PC-3 (cell line): ENCODE measurements at regions not wholly inside any gene's neighbourhood (a gene's known extent, or its start where the extent isn't known, plus 50 kb on each side); places are given as distances from the start of the nearest gene placed in this dataset.

ENCODE experiments used
- ATAC-seq: fragments of 200-7000 bp; cut with Tn5 transposase; 2 replicates; pipeline ENCODE4 v1.9.1; 2020; ENCODE audit warnings: mild to moderate bottlenecking, moderate library complexity
- BruUV-seq: library from RNA; stranded (reverse); fragments of 400-500 nt; replicated peaks from 2 replicates; lab custom pipeline; 2021; lab: Mats Ljungman, UMichigan
- CTCF ChIA-PET: fragments of 300-600 bp; sonication (Branson Sonifier 250); formaldehyde crosslinking; loops from one replicate; lab custom pipeline; 2022; ENCODE audit warnings: antibody characterized with exemption; lab: Charles Lee
- POLR2A ChIA-PET: fragments of 300-600 bp; sonication (Branson Sonifier 250); formaldehyde crosslinking; loops from one replicate; lab custom pipeline; 2022; ENCODE audit warnings: antibody characterized with exemption; ENCODE audit not compliant: unreplicated experiment; lab: Charles Lee
- DNase-seq: peaks from one replicate; pipeline ENCODE4 v3.0.0-alpha.2; 2015
- H2AFZ ChIP-seq: fragments of 300-600 bp; sonication (generic); 2 replicates; pipeline ENCODE4 v1.6.0; 2016; ENCODE audit warnings: antibody characterized with exemption, low read length
- H3F3A ChIP-seq: fragments of 300-600 bp; sonication (generic); one replicate; pipeline ENCODE4 v1.6.0; 2017; ENCODE audit warnings: antibody characterized with exemption, low read length, control low read depth, mild to moderate bottlenecking; ENCODE audit not compliant: unreplicated experiment
- H3K27ac ChIP-seq: fragments of 300-600 bp; sonication (generic); 2 replicates; pipeline ENCODE4 v1.5.1; 2016; ENCODE audit warnings: mild to moderate bottlenecking, low read length
- H3K27me3 ChIP-seq: fragments of 300-600 bp; sonication (generic); 2 replicates; pipeline ENCODE4 v1.6.1; 2016; ENCODE audit warnings: low read length, mixed read lengths
- H3K36me3 ChIP-seq: fragments of 300-600 bp; sonication (generic); 2 replicates; pipeline ENCODE4 v1.6.1; 2016; ENCODE audit warnings: low read depth, mixed run types, low read length, mixed read lengths
- H3K4me1 ChIP-seq: fragments of 300-600 bp; sonication (generic); 2 replicates; pipeline ENCODE4 v1.5.1; 2016; ENCODE audit warnings: low read length; ENCODE audit not compliant: insufficient read depth
- H3K4me2 ChIP-seq: fragments of 300-600 bp; sonication (generic); 2 replicates; pipeline ENCODE4 v1.6.0; 2016; ENCODE audit warnings: low read length
- H3K4me3 ChIP-seq: fragments of 300-600 bp; sonication (generic); 2 replicates; pipeline ENCODE4 v1.5.1; 2016; ENCODE audit warnings: mild to moderate bottlenecking, low read length, mixed read lengths
- H3K79me2 ChIP-seq: fragments of 300-600 bp; sonication (generic); 2 replicates; pipeline ENCODE4 v1.6.1; 2017; ENCODE audit warnings: low read length, mixed read lengths
- H3K9ac ChIP-seq: fragments of 300-600 bp; sonication (generic); 2 replicates; pipeline ENCODE4 v1.6.0; 2016; ENCODE audit warnings: mild to moderate bottlenecking, low read length
- H3K9me2 ChIP-seq: fragments of 300-600 bp; sonication (generic); replicated peaks from 2 replicates; pipeline ENCODE4 v1.6.1; 2016; ENCODE audit warnings: mixed run types, low read length, mixed read lengths
- H3K9me3 ChIP-seq: fragments of 300-600 bp; sonication (generic); 2 replicates; pipeline ENCODE4 v1.6.1; 2016; ENCODE audit warnings: low read length, mixed read lengths
- H4K20me1 ChIP-seq: fragments of 300-600 bp; sonication (generic); 2 replicates; pipeline ENCODE4 v1.6.1; 2016; ENCODE audit warnings: low read length, mixed read lengths
- CTCF ChIP-seq: fragments of 300-600 bp; sonication (generic); conservative IDR thresholded peaks from 2 replicates; pipeline ENCODE4 v1.5.1; 2017; ENCODE audit warnings: antibody characterized with exemption, low read depth, mild to moderate bottlenecking, low read length
- EZH2 ChIP-seq: fragments of 300-600 bp; sonication (generic); IDR thresholded peaks from one replicate; pipeline ENCODE4 v1.6.1; 2017; ENCODE audit warnings: antibody characterized with exemption, mild to moderate bottlenecking, low read length; ENCODE audit not compliant: unreplicated experiment
- EZH2phosphoT487 ChIP-seq: fragments of 300-600 bp; sonication (generic); IDR thresholded peaks from 2 replicates; pipeline ENCODE4 v1.6.1; 2018; ENCODE audit warnings: mild to moderate bottlenecking, antibody characterized with exemption, low read length, borderline replicate concordance
- intact Hi-C: fragments of 100-400 bp; cut with micrococcal nuclease; formaldehyde crosslinking; loops from 2 replicates; pipeline ENCODE4 v1.9.0; 2023

GRCh38 chr14:65943150-65943549, 530.6 kb downstream of the FUT8 start:
- no peaks in the 10 kb centered on the region for H3K79me2 ChIP-seq
- peaks cover 27% of the 10 kb centered on the region for H3K27me3 ChIP-seq
- BruUV-seq, result no TSS peak
- no peak overlapping the region for H3K4me3 ChIP-seq
- ATAC-seq, result no peak
- H3K27ac ChIP-seq, result no peak overlapping the region
- POLR2A ChIA-PET, result no interaction called here
- no peaks in the 10 kb centered on the region for H3K9me3 ChIP-seq
- H3K9me2 ChIP-seq, result no peaks in the 10 kb centered on the region
- DNase-seq, result no peak
- no peak overlapping the region for H2AFZ ChIP-seq
- H3K9ac ChIP-seq, result no peak overlapping the region
- TF ChIP-seq EZH2phosphoT487 (no peak), EZH2 (no peak), CTCF (no peak)
- H3F3A ChIP-seq, result no peaks in the 10 kb centered on the region
- CTCF ChIA-PET, result no interaction called here
- no peak overlapping the region for H3K4me2 ChIP-seq
- intact Hi-C loops, result no loop called here
- H4K20me1 ChIP-seq, result no peaks in the 10 kb centered on the region
- H3K36me3 ChIP-seq, result no peaks in the 10 kb centered on the region
- H3K4me1 ChIP-seq, result no peaks in the 10 kb centered on the region

GRCh38 chr14:65943916-65944410, 531.4 kb downstream of the FUT8 start:
- Histone ChIP-seq H3K4me1 (no peaks in the 10 kb centered on the region), H3K9me3 (no peaks in the 10 kb centered on the region), H4K20me1 (no peaks in the 10 kb centered on the region), H3F3A (no peaks in the 10 kb centered on the region), H3K4me2 (no peak overlapping the region), H3K4me3 (no peak overlapping the region), H3K36me3 (no peaks in the 10 kb centered on the region), H3K9ac (no peak overlapping the region), H3K27me3 (peaks cover 33% of the 10 kb centered on the region), H2AFZ (no peak overlapping the region), H3K9me2 (no peaks in the 10 kb centered on the region), H3K79me2 (no peaks in the 10 kb centered on the region), H3K27ac (no peak overlapping the region)
- BruUV-seq, result no TSS peak
- POLR2A ChIA-PET, result no interaction called here
- DNase-seq (peak; percentile 13), ATAC-seq (peak; percentile 19; the same call in 1 of the 2 replicates)
- CTCF ChIA-PET, result no interaction called here
- intact Hi-C loops, result no loop called here
- no peak for TF ChIP-seq EZH2phosphoT487
- TF ChIP-seq EZH2, result no peak
- no peak for TF ChIP-seq CTCF

GRCh38 chr14:65945327-65945726, 532.8 kb downstream of the FUT8 start:
- Histone ChIP-seq H3K4me3 (no peak overlapping the region), H3K9ac (no peak overlapping the region), H3F3A (no peaks in the 10 kb centered on the region), H4K20me1 (no peaks in the 10 kb centered on the region), H3K9me2 (no peaks in the 10 kb centered on the region), H3K9me3 (no peaks in the 10 kb centered on the region), H2AFZ (no peak overlapping the region), H3K79me2 (no peaks in the 10 kb centered on the region), H3K4me1 (peaks cover 4% of the 10 kb centered on the region), H3K4me2 (no peak overlapping the region), H3K27ac (no peak overlapping the region), H3K27me3 (peaks cover 33% of the 10 kb centered on the region), H3K36me3 (no peaks in the 10 kb centered on the region)
- no peak for TF ChIP-seq CTCF
- TF ChIP-seq EZH2, result no peak
- TF ChIP-seq EZH2phosphoT487, result no peak
- DNase-seq, result no peak
- CTCF ChIA-PET, result no interaction called here
- intact Hi-C loops, result no loop called here
- ATAC-seq, result no peak
- no TSS peak for BruUV-seq
- POLR2A ChIA-PET, result no interaction called here
